Keratinocyte (primary cell): ENCODE measurements at regions not wholly inside any gene's neighbourhood (a gene's known extent, or its start where the extent isn't known, plus 50 kb on each side); places are given as distances from the start of the nearest gene placed in this dataset.

ENCODE experiments used
- DNase-seq: peaks from one replicate; pipeline ENCODE4 v3.0.0-alpha.2; 2011; ENCODE audit warnings: low read depth, missing footprints, low spot score
- FAIRE-seq: peaks from 2 replicates; lab custom pipeline; 2011; peaks lifted over from hg19 to GRCh38; lab: Jason Lieb, UNC
- H2AFZ ChIP-seq: 2 replicates; pipeline ENCODE4 v1.6.0; 2012; ENCODE audit warnings: low read length, control low read depth, inconsistent platforms; ENCODE audit not compliant: control insufficient read depth
- H3K27ac ChIP-seq: 2 replicates; pipeline ENCODE4 v1.5.1; 2011; ENCODE audit warnings: low read length; ENCODE audit not compliant: control insufficient read depth, insufficient read depth
- H3K27me3 ChIP-seq: 3 replicates; pipeline ENCODE4 v1.6.0; 2011; ENCODE audit warnings: low read length; ENCODE audit not compliant: control insufficient read depth, insufficient read depth; ENCODE audit errors: extremely low read depth
- H3K36me3 ChIP-seq, 2 experiments: 2 replicates in 1 of 2; 3 replicates in 1 of 2; pipeline ENCODE4 v1.5.1; 2011; ENCODE audit warnings: low read length in 2 of 2, mild to moderate bottlenecking in 1 of 2; ENCODE audit not compliant: control insufficient read depth in 2 of 2, insufficient read depth in 2 of 2; ENCODE audit errors: extremely low read depth in 1 of 2
- H3K4me1 ChIP-seq: 3 replicates; pipeline ENCODE4 v1.5.1; 2011; ENCODE audit warnings: low read length; ENCODE audit not compliant: control insufficient read depth, insufficient read depth; ENCODE audit errors: extremely low read depth
- H3K4me2 ChIP-seq: 3 replicates; pipeline ENCODE4 v1.6.0; 2011; ENCODE audit warnings: low read depth, low read length; ENCODE audit not compliant: control insufficient read depth, insufficient read depth; ENCODE audit errors: extremely low read depth
- H3K4me3 ChIP-seq, 3 experiments: fragments of 200-600 bp in 1 of 3; sonication (generic) in 1 of 3; 2 replicates in 2 of 3; 3 replicates in 1 of 3; pipeline ENCODE4 v1.5.1; 2011 to 2016; ENCODE audit warnings: low read length in 3 of 3, mild to moderate bottlenecking in 3 of 3, control low read depth in 2 of 3, inconsistent platforms in 1 of 3, low read depth in 1 of 3, mixed read lengths in 1 of 3, mixed run types in 1 of 3, moderate library complexity in 1 of 3; ENCODE audit not compliant: control insufficient read depth in 2 of 3, insufficient read depth in 2 of 3; ENCODE audit errors: extremely low read depth in 1 of 3
- H3K79me2 ChIP-seq: 2 replicates; pipeline ENCODE4 v1.6.0; 2012; ENCODE audit warnings: low read length; ENCODE audit not compliant: control insufficient read depth, insufficient read depth
- H3K9ac ChIP-seq: 3 replicates; pipeline ENCODE4 v1.6.0; 2011; ENCODE audit warnings: low read length; ENCODE audit not compliant: control insufficient read depth, insufficient read depth; ENCODE audit errors: extremely low read depth
- H3K9me1 ChIP-seq: 3 replicates; pipeline ENCODE4 v1.6.0; 2011; ENCODE audit warnings: low read length; ENCODE audit not compliant: control insufficient read depth, insufficient read depth; ENCODE audit errors: extremely low read depth
- H3K9me3 ChIP-seq: 2 replicates; pipeline ENCODE4 v1.5.1; 2012; ENCODE audit warnings: low read depth, low read length; ENCODE audit not compliant: control insufficient read depth
- H4K20me1 ChIP-seq: 3 replicates; pipeline ENCODE4 v1.6.0; 2011; ENCODE audit warnings: low read length; ENCODE audit not compliant: control insufficient read depth, insufficient read depth; ENCODE audit errors: extremely low read depth
- CTCF ChIP-seq, 3 experiments: IDR thresholded peaks in 1 of 3; conservative IDR thresholded peaks in 1 of 3; optimal IDR thresholded peaks in 1 of 3; 2 replicates in 2 of 3; 3 replicates in 1 of 3; pipeline versions ENCODE3 to v1.5.1; 2011; ENCODE audit warnings: low read length in 3 of 3, mild to moderate bottlenecking in 3 of 3, moderate library complexity in 2 of 3, control low read depth in 1 of 3, inconsistent platforms in 1 of 3; ENCODE audit not compliant: insufficient read depth in 2 of 3; ENCODE audit errors: extremely low read depth in 1 of 3
- EZH2 ChIP-seq: IDR thresholded peaks from one replicate; pipeline ENCODE4 v1.6.1; 2012; ENCODE audit warnings: inconsistent platforms, mild to moderate bottlenecking, low read length, moderate library complexity
- dilution Hi-C: fragments of 300-500 bp; cut with MboI; formaldehyde crosslinking; loops from one replicate; pipeline ENCODE4 v1.7.0; 2020; ENCODE audit warnings: low sequenced_read_pairs; ENCODE audit not compliant: extremely low pct_ligation_motif_present

DNA sequence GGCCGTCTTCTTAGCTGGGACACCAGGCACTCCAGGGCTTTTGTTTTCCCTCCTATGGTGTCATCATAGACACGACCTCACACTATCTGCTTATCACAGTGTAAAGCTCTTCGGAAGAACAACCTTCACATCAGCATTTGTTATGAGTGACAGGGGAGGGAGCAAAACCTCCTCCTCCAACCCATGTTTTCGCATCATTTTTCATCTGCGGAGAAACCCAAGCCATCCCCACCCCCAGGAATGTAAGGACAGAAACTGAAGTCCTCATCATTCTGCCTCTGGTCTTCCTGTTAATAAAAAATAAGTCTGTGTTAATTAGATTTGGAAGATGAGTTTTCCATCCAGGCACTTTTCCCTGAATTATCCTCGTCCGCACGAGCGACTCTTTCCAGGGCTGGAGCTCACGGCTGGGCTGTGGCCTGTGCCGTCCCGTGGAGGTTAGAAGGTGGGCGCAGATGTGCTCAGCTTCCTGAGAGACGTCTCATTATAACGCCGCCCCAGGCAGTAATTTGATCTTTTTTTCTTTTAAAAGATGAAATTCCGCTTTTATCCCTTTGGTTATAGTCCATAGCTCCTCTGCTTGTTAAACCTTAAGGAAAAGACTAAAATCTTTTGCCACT lies 101.6 kb upstream of the TMEM18 start:
- Histone ChIP-seq H3K9ac (no peak overlapping the region), H2AFZ (no peak overlapping the region), H3K27ac (no peak overlapping the region), H3K4me1 (no peaks in the 10 kb centered on the region), H3K9me1 (no peaks in the 10 kb centered on the region), H3K36me3 (no peaks in the 10 kb centered on the region), H3K4me3 (no peak overlapping the region), H4K20me1 (no peaks in the 10 kb centered on the region), H3K79me2 (no peaks in the 10 kb centered on the region), H3K27me3 (no peaks in the 10 kb centered on the region), H3K9me3 (no peaks in the 10 kb centered on the region), H3K4me2 (no peak overlapping the region)
- no peak for FAIRE-seq
- DNase-seq: no peak
- dilution Hi-C loops: no loop called here
- TF ChIP-seq EZH2 (no peak), CTCF (optimal IDR thresholded peaks at IDR 0.05 in 1 of 3, IDR thresholded peaks at IDR 0.05 in 1 of 3, conservative IDR thresholded peaks at IDR 0.05 in 1 of 3; ENCODE audit: extremely low read depth in 1 of 3, insufficient read depth in 2 of 3, low read length in 3 of 3) (no peak)

GRCh38 chr2:777546-777945 lies 100.3 kb upstream of the TMEM18 start:
- DNase-seq (no peak), FAIRE-seq (no peak)
- no peaks in the 10 kb centered on the region for H4K20me1 ChIP-seq
- no peak for TF ChIP-seq EZH2
- TF ChIP-seq CTCF (optimal IDR thresholded peaks at IDR 0.05 in 1 of 3, IDR thresholded peaks at IDR 0.05 in 1 of 3, conservative IDR thresholded peaks at IDR 0.05 in 1 of 3; ENCODE audit: extremely low read depth in 1 of 3, insufficient read depth in 2 of 3, low read length in 3 of 3): no peak
- no peaks in the 10 kb centered on the region for H3K79me2 ChIP-seq
- no peak overlapping the region for H3K4me2 ChIP-seq
- H3K9ac ChIP-seq: no peak overlapping the region
- H3K27me3 ChIP-seq: no peaks in the 10 kb centered on the region
- dilution Hi-C loops: no loop called here
- H3K27ac ChIP-seq: no peak overlapping the region
- no peak overlapping the region for H3K4me3 ChIP-seq
- no peaks in the 10 kb centered on the region for H3K36me3 ChIP-seq
- H3K9me3 ChIP-seq: no peaks in the 10 kb centered on the region
- H2AFZ ChIP-seq: no peak overlapping the region
- no peaks in the 10 kb centered on the region for H3K4me1 ChIP-seq
- no peaks in the 10 kb centered on the region for H3K9me1 ChIP-seq
